ENCODE measurements at regions not wholly inside any gene's neighbourhood (a gene's known extent, or its start where the extent isn't known, plus 50 kb on each side); places are given as distances from the start of the nearest gene placed in this dataset.

GRCh38 chr6:141153563-141153962 is 979.2 kb upstream of the GJE1 start:
- Mint-ChIP-seq H3K27ac (peak overlapping the region in 1 of 3 donors; percentile 80), H3K9me3 (peaks cover 0 to 9% (median 1%) of the 10 kb centered on the region in 7 donors), H3K4me3 (peak overlapping the region in 1 of 4 donors; percentile 27), H3K4me1 (peaks cover 7 to 22% (median 18%) of the 10 kb centered on the region in 4 donors), H3K36me3 (peaks cover 3% of the 10 kb centered on the region), H3K27me3 (no peaks in the 10 kb centered on the region)
- ATAC-seq (ENCODE audit: low read depth in 2 of 2) (peak; percentile 28 to 52), DNase-seq (peak; percentile 4 to 34 (median 21))
- H3K36me3 ChIP-seq (ENCODE audit: control insufficient read depth, insufficient read depth, low read length), result no peaks in the 10 kb centered on the region
- H3K4me3 ChIP-seq (ENCODE audit: low read depth, low read length), result no peak overlapping the region
- H3K4me1 ChIP-seq (ENCODE audit: control insufficient read depth, insufficient read depth, low read length, poor library complexity, severe bottlenecking), result peaks cover 3% of the 10 kb centered on the region
- no peaks in the 10 kb centered on the region for H3K27me3 ChIP-seq (ENCODE audit: control insufficient read depth, insufficient read depth, low read length)
- H3K27ac ChIP-seq (ENCODE audit: insufficient read depth, low read length, poor library complexity, severe bottlenecking), result no peak overlapping the region
- H3K9me3 ChIP-seq (ENCODE audit: control insufficient read depth in 2 of 2, low read length in 2 of 2), result no peaks in the 10 kb centered on the region

DNA sequence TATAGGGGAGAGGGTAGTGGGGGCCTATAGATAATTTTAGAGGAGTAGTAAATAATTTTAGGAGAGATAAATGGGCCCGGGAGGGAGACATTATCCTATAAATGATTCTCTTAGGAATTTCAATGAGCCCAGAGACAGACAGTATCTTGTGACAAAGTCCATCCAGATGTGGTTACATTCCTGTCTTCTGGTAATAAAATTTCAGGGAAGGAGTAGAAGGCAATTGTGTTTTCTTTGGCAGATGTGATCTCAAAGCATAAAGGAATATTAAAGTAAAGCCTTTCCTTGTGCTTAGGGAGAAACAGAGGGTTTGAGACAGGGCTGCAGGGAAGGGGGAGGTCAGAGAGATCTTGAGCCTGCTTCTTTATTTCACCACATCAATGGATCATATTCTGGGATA is 979.8 kb upstream of the GJE1 start:
- Mint-ChIP-seq H3K27ac (peak overlapping the region in 2 of 3 donors; percentile 39 to 57), H3K27me3 (no peaks in the 10 kb centered on the region), H3K4me3 (peak overlapping the region in 1 of 4 donors; percentile 6), H3K9me3 (peaks cover 0 to 9% (median 3%) of the 10 kb centered on the region in 7 donors), H3K4me1 (peaks cover 7 to 22% (median 18%) of the 10 kb centered on the region in 4 donors), H3K36me3 (peaks cover 3% of the 10 kb centered on the region)
- ATAC-seq (ENCODE audit: low read depth in 2 of 2) (no peak), DNase-seq (no peak)
- no peaks in the 10 kb centered on the region for H3K9me3 ChIP-seq (ENCODE audit: control insufficient read depth in 2 of 2, low read length in 2 of 2)
- H3K36me3 ChIP-seq (ENCODE audit: control insufficient read depth, insufficient read depth, low read length), result no peaks in the 10 kb centered on the region
- H3K4me3 ChIP-seq (ENCODE audit: low read depth, low read length), result no peak overlapping the region
- H3K27ac ChIP-seq (ENCODE audit: insufficient read depth, low read length, poor library complexity, severe bottlenecking), result no peak overlapping the region
- peaks cover 3% of the 10 kb centered on the region for H3K4me1 ChIP-seq (ENCODE audit: control insufficient read depth, insufficient read depth, low read length, poor library complexity, severe bottlenecking)
- no peaks in the 10 kb centered on the region for H3K27me3 ChIP-seq (ENCODE audit: control insufficient read depth, insufficient read depth, low read length)

DNA sequence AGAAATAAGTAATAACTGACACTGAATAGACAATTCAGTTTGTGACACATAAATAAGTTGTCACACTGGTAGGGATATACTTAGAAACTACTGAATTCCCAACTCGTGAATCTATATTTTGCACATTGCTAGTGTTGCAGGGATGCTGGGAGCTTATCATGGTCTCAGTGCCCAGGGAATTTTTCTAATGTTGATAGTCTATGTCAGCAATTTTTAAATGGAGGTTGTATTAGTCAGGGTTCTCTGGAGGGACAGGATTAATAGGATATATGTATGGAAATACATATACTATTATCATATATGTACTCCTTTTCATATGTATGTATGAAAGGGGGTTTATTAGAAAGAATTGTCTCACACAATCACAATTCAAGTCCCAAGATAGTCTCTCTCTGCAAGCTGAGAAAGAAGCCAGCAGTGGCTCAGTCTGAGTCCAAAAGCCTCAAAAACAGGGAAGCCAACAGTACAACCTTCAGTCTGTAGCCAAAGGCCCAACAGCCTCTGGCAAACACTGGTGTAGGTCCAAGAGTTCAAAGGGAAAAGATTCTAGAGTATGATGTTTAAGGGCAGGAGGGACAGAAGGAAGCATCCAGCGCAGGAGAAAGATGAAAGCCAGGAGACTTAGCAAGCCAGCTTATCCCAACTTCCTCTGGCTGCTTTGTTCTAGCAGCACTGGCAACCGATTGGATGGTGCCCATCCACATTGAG is 980.9 kb upstream of the GJE1 start:
- no peak for ATAC-seq (ENCODE audit: low read depth in 2 of 2)
- Mint-ChIP-seq H3K4me3 (no peak overlapping the region), H3K36me3 (peaks cover 3% of the 10 kb centered on the region), H3K27ac (no peak overlapping the region), H3K27me3 (no peaks in the 10 kb centered on the region), H3K4me1 (peaks cover 7 to 22% (median 18%) of the 10 kb centered on the region in 4 donors), H3K9me3 (peaks cover 0 to 9% (median 3%) of the 10 kb centered on the region in 7 donors)
- Histone ChIP-seq H3K4me3 (ENCODE audit: low read depth, low read length) (no peak overlapping the region), H3K4me1 (ENCODE audit: control insufficient read depth, insufficient read depth, low read length, poor library complexity, severe bottlenecking) (peaks cover 3% of the 10 kb centered on the region), H3K27me3 (ENCODE audit: control insufficient read depth, insufficient read depth, low read length) (no peaks in the 10 kb centered on the region), H3K9me3 (ENCODE audit: control insufficient read depth in 2 of 2, low read length in 2 of 2) (no peaks in the 10 kb centered on the region), H3K36me3 (ENCODE audit: control insufficient read depth, insufficient read depth, low read length) (no peaks in the 10 kb centered on the region), H3K27ac (ENCODE audit: insufficient read depth, low read length, poor library complexity, severe bottlenecking) (no peak overlapping the region)
- DNase-seq, result no peak

DNA sequence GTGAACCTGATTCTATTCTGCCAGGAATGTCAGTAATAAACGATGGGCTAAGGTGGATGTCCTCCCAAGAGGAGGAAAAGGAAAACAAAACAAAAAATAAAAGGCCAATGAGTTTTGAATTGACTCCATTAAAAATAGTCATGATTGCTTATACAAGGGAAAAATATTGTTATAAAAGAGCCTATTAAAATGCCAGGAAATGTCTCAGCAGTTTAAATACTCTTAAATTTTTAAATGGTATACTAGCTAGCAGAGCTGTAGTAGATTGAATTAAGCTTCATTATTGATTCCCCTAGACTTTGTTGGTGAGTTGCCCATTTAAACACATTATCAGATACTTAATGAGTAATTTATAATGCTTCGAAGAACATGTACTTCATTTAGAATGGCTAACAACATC is 990.9 kb upstream of the GJE1 start:
- H3K27me3 ChIP-seq (ENCODE audit: control insufficient read depth, insufficient read depth, low read length), result no peaks in the 10 kb centered on the region
- no peak for DNase-seq
- Mint-ChIP-seq H3K4me3 (no peak overlapping the region), H3K4me1 (peaks cover 0 to 17% (median 8%) of the 10 kb centered on the region in 4 donors), H3K27ac (no peak overlapping the region), H3K36me3 (no peaks in the 10 kb centered on the region), H3K9me3 (no peaks in the 10 kb centered on the region), H3K27me3 (no peaks in the 10 kb centered on the region)
- no peak for ATAC-seq (ENCODE audit: low read depth in 2 of 2)
- H3K4me1 ChIP-seq (ENCODE audit: control insufficient read depth, insufficient read depth, low read length, poor library complexity, severe bottlenecking), result peaks cover 6% of the 10 kb centered on the region
- no peak overlapping the region for H3K27ac ChIP-seq (ENCODE audit: insufficient read depth, low read length, poor library complexity, severe bottlenecking)
- no peaks in the 10 kb centered on the region for H3K9me3 ChIP-seq (ENCODE audit: control insufficient read depth in 2 of 2, low read length in 2 of 2)
- no peaks in the 10 kb centered on the region for H3K36me3 ChIP-seq (ENCODE audit: control insufficient read depth, insufficient read depth, low read length)
- no peak overlapping the region for H3K4me3 ChIP-seq (ENCODE audit: low read depth, low read length)

DNA sequence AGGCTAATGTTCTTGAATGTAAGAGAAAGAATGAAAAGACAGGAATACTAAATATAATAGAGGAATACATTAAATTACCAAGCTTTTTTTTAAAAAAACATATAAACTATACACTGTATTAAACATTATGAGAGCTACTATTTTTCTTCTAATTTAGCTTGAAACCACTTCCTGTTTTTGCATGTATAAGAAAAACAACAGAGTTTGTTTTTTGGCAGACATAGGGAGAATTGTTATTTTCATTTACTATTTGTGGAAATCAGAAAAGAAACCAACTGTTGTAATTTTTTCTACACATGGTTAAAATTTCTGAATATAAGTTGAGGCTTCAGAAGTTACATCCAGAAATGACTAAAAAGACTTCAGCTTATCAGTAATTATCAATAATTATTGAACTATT is 991.8 kb upstream of the GJE1 start:
- no peak for DNase-seq
- Histone ChIP-seq H3K4me3 (ENCODE audit: low read depth, low read length) (no peak overlapping the region), H3K9me3 (ENCODE audit: control insufficient read depth in 2 of 2, low read length in 2 of 2) (no peaks in the 10 kb centered on the region), H3K27me3 (ENCODE audit: control insufficient read depth, insufficient read depth, low read length) (no peaks in the 10 kb centered on the region), H3K4me1 (ENCODE audit: control insufficient read depth, insufficient read depth, low read length, poor library complexity, severe bottlenecking) (peaks cover 6% of the 10 kb centered on the region), H3K27ac (ENCODE audit: insufficient read depth, low read length, poor library complexity, severe bottlenecking) (no peak overlapping the region), H3K36me3 (ENCODE audit: control insufficient read depth, insufficient read depth, low read length) (no peaks in the 10 kb centered on the region)
- Mint-ChIP-seq H3K4me1 (peaks cover 0 to 17% (median 8%) of the 10 kb centered on the region in 4 donors), H3K27me3 (no peaks in the 10 kb centered on the region), H3K4me3 (no peak overlapping the region), H3K27ac (no peak overlapping the region), H3K36me3 (no peaks in the 10 kb centered on the region), H3K9me3 (no peaks in the 10 kb centered on the region)
- no peak for ATAC-seq (ENCODE audit: low read depth in 2 of 2)

DNA sequence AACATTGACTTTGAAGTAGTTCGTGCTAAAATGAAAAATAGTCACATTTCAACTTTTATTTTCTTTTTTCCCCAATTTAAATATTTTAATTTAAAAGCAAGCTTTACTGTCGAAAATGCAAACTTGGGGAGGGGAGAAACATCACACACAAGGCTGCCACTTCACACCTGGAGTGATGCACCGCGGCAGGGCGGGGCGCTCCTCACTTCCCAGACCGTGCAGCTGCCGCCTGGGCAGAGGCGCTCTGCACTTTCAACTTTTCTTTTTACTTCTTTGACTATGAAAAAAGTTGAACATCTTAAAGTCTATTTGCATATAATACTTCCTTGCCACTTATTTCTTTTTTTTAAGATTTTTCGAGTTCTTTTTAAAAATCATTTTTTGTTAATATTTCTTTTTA is 993.3 kb upstream of the GJE1 start:
- H3K27me3 ChIP-seq (ENCODE audit: control insufficient read depth, insufficient read depth, low read length), result no peaks in the 10 kb centered on the region
- Mint-ChIP-seq H3K4me1 (peaks cover 0 to 17% (median 8%) of the 10 kb centered on the region in 4 donors), H3K27ac (no peak overlapping the region), H3K4me3 (no peak overlapping the region), H3K9me3 (no peaks in the 10 kb centered on the region), H3K36me3 (no peaks in the 10 kb centered on the region), H3K27me3 (no peaks in the 10 kb centered on the region)
- H3K9me3 ChIP-seq (ENCODE audit: control insufficient read depth in 2 of 2, low read length in 2 of 2), result no peaks in the 10 kb centered on the region
- DNase-seq (no peak), ATAC-seq (ENCODE audit: low read depth in 2 of 2) (no peak)
- no peak overlapping the region for H3K27ac ChIP-seq (ENCODE audit: insufficient read depth, low read length, poor library complexity, severe bottlenecking)
- H3K4me1 ChIP-seq (ENCODE audit: control insufficient read depth, insufficient read depth, low read length, poor library complexity, severe bottlenecking), result peaks cover 6% of the 10 kb centered on the region
- H3K36me3 ChIP-seq (ENCODE audit: control insufficient read depth, insufficient read depth, low read length), result no peaks in the 10 kb centered on the region
- no peak overlapping the region for H3K4me3 ChIP-seq (ENCODE audit: low read depth, low read length)

DNA sequence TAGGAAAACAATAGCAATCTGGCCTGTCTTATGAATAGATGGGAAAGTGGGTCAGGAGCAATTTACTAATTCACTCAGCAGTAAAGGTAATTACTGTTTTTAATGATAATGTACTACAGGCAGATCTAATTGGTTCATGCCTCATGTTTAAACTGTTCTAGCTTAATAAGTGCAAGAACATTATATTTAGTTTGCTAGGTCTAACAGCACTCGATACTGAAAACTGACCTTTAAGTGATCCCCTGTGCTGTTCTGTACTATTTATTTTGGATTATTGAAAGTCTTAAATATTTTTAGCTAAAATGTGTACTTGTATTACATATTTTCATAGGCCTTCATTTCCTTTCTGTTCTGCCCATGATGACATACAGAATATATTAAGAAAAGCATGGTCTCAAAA is 998.0 kb upstream of the GJE1 start:
- H3K4me1 Mint-ChIP-seq, result no peaks in the 10 kb centered on the region
- H3K27me3 ChIP-seq (ENCODE audit: control insufficient read depth, insufficient read depth, low read length), result no peaks in the 10 kb centered on the region

DNA sequence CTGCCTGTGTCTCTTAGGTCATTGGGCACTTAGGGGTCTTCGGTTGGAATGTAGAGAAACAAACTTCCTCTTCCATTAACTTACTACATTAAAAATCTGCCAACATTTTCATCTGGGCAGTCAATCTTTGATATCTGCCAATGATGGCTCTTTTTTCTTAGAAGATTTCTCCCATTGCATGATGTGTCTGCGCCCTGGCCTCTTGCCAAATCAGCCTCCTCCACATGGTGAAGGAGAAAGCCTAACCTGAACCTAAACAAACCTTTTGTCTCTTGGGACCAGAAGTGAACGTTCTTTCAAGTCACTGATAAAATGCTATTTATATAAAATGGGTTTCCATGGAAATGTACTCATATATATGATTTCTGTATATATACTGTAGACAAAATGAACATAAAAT is 998.9 kb upstream of the GJE1 start:
- no peaks in the 10 kb centered on the region for H3K36me3 Mint-ChIP-seq
- no peaks in the 10 kb centered on the region for H3K9me3 ChIP-seq (ENCODE audit: control insufficient read depth in 2 of 2, low read length in 2 of 2)

More for the DNA sequence above, 998.0 kb upstream of the GJE1 start:
- H3K27me3 Mint-ChIP-seq, result peaks cover 6% of the 10 kb centered on the region
- H3K36me3 Mint-ChIP-seq, result no peaks in the 10 kb centered on the region
- no peak overlapping the region for H3K27ac ChIP-seq (ENCODE audit: insufficient read depth, low read length, poor library complexity, severe bottlenecking)
- H3K4me3 Mint-ChIP-seq, result no peak overlapping the region
- no peaks in the 10 kb centered on the region for H3K9me3 ChIP-seq (ENCODE audit: control insufficient read depth in 2 of 2, low read length in 2 of 2)
- H3K27ac Mint-ChIP-seq, result no peak overlapping the region
- H3K4me3 ChIP-seq (ENCODE audit: low read depth, low read length), result no peak overlapping the region
- no peaks in the 10 kb centered on the region for H3K36me3 ChIP-seq (ENCODE audit: control insufficient read depth, insufficient read depth, low read length)
- DNase-seq (no peak), ATAC-seq (ENCODE audit: low read depth in 2 of 2) (no peak)
- peaks cover 0 to 2% (median 0%) of the 10 kb centered on the region in 7 donors for H3K9me3 Mint-ChIP-seq
- H3K4me1 ChIP-seq (ENCODE audit: control insufficient read depth, insufficient read depth, low read length, poor library complexity, severe bottlenecking), result no peaks in the 10 kb centered on the region

More for the DNA sequence above, 998.9 kb upstream of the GJE1 start:
- Mint-ChIP-seq H3K4me1 (no peaks in the 10 kb centered on the region), H3K9me3 (peaks cover 0 to 2% (median 0%) of the 10 kb centered on the region in 7 donors), H3K27ac (no peak overlapping the region), H3K4me3 (no peak overlapping the region), H3K27me3 (peaks cover 6% of the 10 kb centered on the region)
- no peaks in the 10 kb centered on the region for H3K4me1 ChIP-seq (ENCODE audit: control insufficient read depth, insufficient read depth, low read length, poor library complexity, severe bottlenecking)
- no peak overlapping the region for H3K4me3 ChIP-seq (ENCODE audit: low read depth, low read length)
- ATAC-seq (ENCODE audit: low read depth in 2 of 2), result no peak
- H3K27me3 ChIP-seq (ENCODE audit: control insufficient read depth, insufficient read depth, low read length), result no peaks in the 10 kb centered on the region
- no peak for DNase-seq
- H3K27ac ChIP-seq (ENCODE audit: insufficient read depth, low read length, poor library complexity, severe bottlenecking), result no peak overlapping the region
- H3K36me3 ChIP-seq (ENCODE audit: control insufficient read depth, insufficient read depth, low read length), result no peaks in the 10 kb centered on the region

Data from CD4-positive, CD25-positive, alpha-beta regulatory T cell (primary cell).